Brain microvascular endothelial cell (primary cell): ENCODE measurements at regions not wholly inside any gene's neighbourhood (a gene's known extent, or its start where the extent isn't known, plus 50 kb on each side); places are given as distances from the start of the nearest gene placed in this dataset.

ENCODE experiments used
- DNase-seq: peaks from one replicate; pipeline ENCODE4 v3.0.0-alpha.2; 2020
- H3K27ac ChIP-seq: fragments of 250-450 bp; sonication (Bioruptor Pico); 2 replicates; pipeline ENCODE4 v1.5.1; 2020; ENCODE audit warnings: mild to moderate bottlenecking, moderate library complexity
- H3K27me3 ChIP-seq: fragments of 250-450 bp; sonication (Bioruptor Pico); replicated peaks from 2 replicates; pipeline ENCODE4 v1.5.1; 2020; ENCODE audit warnings: mild to moderate bottlenecking
- H3K36me3 ChIP-seq: fragments of 250-450 bp; sonication (Bioruptor Pico); replicated peaks from 2 replicates; pipeline ENCODE4 v1.5.1; 2020; ENCODE audit warnings: mild to moderate bottlenecking
- H3K4me3 ChIP-seq: 2 replicates; pipeline ENCODE4 v1.5.1; 2011; ENCODE audit warnings: low read depth, mild to moderate bottlenecking, control low read depth, low read length, moderate library complexity
- in situ Hi-C: cut with HindIII; loops from 2 replicates; pipeline ENCODE4 v1.10.0; 2017; ENCODE audit warnings: low sequenced_read_pairs, low pct_ligation_motif_present
- TF ChIP-seq, protein P1 (sequence below): IDR thresholded peaks from 2 replicates; pipeline ENCODE4 v1.5.1; 2011; ENCODE audit warnings: low read depth, mild to moderate bottlenecking, moderate library complexity, low read length, control low read depth, inconsistent platforms; ENCODE audit errors: missing control alignments

DNA sequence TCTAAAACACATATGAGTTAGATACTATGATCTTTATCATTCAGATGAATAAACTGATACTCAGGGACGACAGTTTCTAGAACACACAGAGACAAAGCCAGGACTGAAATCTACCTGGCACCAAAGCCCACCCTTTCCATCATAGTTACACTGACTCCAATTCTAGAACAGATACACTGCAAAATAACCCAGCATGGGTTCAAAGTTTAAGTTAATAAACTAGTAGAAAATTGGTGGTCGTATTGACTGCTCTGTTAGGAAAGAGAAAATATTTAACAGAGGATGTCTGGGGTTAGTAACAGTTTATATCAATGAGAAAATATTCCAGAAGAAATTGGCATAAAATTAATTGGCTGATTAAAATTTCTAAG is 60.8 kb upstream of the BCL9 start:
- H3K4me3 ChIP-seq: no peak overlapping the region
- no peak overlapping the region for H3K27ac ChIP-seq
- TF ChIP-seq, protein P1, sequence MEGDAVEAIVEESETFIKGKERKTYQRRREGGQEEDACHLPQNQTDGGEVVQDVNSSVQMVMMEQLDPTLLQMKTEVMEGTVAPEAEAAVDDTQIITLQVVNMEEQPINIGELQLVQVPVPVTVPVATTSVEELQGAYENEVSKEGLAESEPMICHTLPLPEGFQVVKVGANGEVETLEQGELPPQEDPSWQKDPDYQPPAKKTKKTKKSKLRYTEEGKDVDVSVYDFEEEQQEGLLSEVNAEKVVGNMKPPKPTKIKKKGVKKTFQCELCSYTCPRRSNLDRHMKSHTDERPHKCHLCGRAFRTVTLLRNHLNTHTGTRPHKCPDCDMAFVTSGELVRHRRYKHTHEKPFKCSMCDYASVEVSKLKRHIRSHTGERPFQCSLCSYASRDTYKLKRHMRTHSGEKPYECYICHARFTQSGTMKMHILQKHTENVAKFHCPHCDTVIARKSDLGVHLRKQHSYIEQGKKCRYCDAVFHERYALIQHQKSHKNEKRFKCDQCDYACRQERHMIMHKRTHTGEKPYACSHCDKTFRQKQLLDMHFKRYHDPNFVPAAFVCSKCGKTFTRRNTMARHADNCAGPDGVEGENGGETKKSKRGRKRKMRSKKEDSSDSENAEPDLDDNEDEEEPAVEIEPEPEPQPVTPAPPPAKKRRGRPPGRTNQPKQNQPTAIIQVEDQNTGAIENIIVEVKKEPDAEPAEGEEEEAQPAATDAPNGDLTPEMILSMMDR: no peak
- no peaks in the 10 kb centered on the region for H3K36me3 ChIP-seq
- no peak for DNase-seq
- in situ Hi-C loops: no loop called here
- H3K27me3 ChIP-seq: no peaks in the 10 kb centered on the region

DNA sequence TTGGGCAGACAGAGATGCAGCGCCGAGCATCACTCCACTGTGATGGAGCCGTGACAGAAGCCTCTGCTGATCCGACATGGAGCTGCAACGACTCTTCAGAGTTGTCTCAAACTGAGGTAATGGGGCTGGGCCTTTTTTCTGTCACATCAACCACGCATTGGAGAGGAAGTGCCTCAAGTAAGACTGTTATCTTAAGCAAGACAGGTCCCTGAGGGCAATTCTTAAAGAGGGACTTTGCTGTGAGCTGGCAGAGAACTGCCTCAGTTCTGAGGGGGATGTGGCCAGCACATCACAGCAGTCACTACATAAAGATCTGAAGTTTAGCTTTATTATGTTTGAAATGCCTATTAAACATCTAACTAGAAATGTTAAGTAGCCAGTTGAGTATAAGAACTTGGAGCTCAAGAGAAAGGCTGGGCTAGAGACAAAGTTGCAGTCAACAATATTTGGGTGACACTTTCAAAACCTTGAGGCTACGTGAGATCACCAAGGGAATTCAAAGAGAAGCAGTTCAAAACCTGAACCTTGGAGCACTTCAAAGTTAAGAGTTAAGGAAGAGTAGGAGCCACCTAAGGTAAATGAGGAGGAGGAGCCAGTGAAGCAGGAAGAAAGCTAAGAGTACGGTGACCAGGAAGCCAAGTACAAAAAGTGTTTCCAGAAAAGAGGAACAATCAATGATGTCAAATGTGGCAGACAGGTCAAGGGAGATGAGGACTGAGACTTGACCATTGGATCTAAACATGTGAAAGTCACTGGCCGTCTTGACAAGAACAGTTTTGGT is 54.2 kb upstream of the BCL9 start:
- H3K4me3 ChIP-seq: no peak overlapping the region
- no peaks in the 10 kb centered on the region for H3K27me3 ChIP-seq
- no peak for DNase-seq
- no peaks in the 10 kb centered on the region for H3K36me3 ChIP-seq
- no peak overlapping the region for H3K27ac ChIP-seq
- in situ Hi-C loops: no loop called here
- TF ChIP-seq, protein P1: no peak

DNA sequence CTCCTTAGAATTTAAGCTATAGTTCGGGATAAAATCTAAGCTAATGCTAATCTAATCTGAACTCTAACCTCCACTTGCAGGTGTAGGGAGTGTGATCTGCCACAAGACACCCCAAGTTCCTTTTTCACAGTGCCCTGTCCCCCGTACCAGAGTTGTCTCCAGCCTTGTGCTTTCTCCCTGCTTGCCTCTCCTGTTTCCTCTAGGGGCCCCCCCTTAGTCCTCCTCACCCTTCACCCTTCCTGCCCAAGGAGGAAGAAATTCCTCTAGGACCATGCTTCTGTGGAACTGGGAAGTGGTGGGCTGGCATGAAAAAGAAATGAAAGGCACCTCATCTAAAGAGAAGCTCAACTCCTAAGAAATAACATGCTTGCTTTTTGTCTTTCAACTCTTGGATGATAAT is 50.2 kb upstream of the BCL9 start:
- DNase-seq: no peak
- in situ Hi-C loops: no loop called here
- Histone ChIP-seq H3K27ac (no peak overlapping the region), H3K27me3 (no peaks in the 10 kb centered on the region), H3K4me3 (no peak overlapping the region), H3K36me3 (no peaks in the 10 kb centered on the region)
- TF ChIP-seq, protein P1: no peak
